GM12864 (cell line): ENCODE measurements at regions not wholly inside any gene's neighbourhood (a gene's known extent, or its start where the extent isn't known, plus 50 kb on each side); places are given as distances from the start of the nearest gene placed in this dataset.

ENCODE experiments used
- DNase-seq: peaks from one replicate; pipeline ENCODE4 v3.0.0-alpha.2; 2011; ENCODE audit warnings: low read depth
- H3K4me3 ChIP-seq: 2 replicates; pipeline ENCODE4 v1.5.1; 2011; ENCODE audit warnings: mild to moderate bottlenecking, low read depth, low read length, control low read depth
- TF ChIP-seq, protein P1 (sequence below): IDR thresholded peaks from 2 replicates; pipeline ENCODE4 v1.5.1; 2011; ENCODE audit warnings: low read depth, mild to moderate bottlenecking, moderate library complexity, low read length, control low read depth, inconsistent platforms; ENCODE audit errors: missing control alignments

DNA sequence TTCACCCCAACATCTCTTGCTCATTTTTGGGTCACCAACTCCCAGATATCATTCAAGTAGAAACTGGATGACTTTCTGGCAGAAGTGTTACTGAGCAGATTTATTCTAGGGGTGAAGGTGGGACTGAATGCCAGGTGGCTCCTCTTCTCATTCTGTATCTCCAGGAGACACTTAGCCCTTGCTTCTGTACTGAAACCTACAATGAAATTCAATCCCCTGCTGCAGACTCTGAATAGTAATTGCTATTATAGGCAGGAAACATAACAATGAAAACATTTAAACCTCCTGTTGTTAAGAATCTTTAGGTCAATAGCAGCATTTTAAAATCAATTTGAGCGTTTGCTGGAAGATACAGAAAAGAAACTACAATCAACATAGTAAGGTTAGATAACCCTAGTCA, 879.4 kb upstream of the TENM4 start:
- no peak overlapping the region for H3K4me3 ChIP-seq
- TF ChIP-seq, protein P1, sequence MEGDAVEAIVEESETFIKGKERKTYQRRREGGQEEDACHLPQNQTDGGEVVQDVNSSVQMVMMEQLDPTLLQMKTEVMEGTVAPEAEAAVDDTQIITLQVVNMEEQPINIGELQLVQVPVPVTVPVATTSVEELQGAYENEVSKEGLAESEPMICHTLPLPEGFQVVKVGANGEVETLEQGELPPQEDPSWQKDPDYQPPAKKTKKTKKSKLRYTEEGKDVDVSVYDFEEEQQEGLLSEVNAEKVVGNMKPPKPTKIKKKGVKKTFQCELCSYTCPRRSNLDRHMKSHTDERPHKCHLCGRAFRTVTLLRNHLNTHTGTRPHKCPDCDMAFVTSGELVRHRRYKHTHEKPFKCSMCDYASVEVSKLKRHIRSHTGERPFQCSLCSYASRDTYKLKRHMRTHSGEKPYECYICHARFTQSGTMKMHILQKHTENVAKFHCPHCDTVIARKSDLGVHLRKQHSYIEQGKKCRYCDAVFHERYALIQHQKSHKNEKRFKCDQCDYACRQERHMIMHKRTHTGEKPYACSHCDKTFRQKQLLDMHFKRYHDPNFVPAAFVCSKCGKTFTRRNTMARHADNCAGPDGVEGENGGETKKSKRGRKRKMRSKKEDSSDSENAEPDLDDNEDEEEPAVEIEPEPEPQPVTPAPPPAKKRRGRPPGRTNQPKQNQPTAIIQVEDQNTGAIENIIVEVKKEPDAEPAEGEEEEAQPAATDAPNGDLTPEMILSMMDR, result no peak
- DNase-seq, result no peak

DNA sequence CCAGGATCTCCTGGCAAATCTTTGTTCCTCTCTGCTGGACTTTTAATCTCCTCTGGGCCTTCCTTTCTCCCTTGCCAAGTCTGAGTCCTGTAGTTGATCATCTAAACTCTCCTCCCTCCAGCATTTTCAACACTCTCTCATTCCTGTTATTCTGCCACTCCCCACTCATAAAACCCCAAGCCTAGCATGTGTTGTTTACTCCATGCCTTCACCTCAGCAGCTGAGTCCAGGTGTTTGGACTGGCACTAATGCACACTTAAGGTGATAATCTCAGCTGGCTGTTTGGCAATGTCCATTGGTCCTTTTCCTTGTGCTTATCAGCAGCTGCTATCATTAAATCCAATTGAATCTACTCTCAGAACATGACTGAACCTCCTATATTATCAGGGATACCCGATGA, 876.8 kb upstream of the TENM4 start:
- H3K4me3 ChIP-seq, result no peak overlapping the region
- no peak for DNase-seq
- TF ChIP-seq, protein P1, result no peak

DNA sequence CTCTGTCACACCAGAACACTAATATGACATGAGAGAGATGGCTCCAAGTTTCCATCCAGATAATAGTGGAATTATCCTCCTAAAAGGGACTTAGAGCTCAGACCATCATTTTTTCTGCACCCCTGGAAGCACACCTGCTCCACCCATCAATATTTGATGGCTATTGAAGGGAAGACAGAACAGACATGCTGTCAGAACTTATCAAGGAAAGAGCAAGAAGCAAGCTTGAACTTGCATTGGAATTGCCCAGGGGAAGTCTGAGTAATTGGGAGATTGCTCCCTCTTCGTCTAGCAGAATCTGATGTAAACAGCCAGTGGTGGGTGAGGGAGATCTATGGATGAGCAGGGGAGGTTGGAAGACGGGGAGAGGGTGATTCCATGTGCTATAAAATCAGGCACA, 874.4 kb upstream of the TENM4 start:
- H3K4me3 ChIP-seq, result no peak overlapping the region
- TF ChIP-seq, protein P1, result no peak
- DNase-seq, result no peak

DNA sequence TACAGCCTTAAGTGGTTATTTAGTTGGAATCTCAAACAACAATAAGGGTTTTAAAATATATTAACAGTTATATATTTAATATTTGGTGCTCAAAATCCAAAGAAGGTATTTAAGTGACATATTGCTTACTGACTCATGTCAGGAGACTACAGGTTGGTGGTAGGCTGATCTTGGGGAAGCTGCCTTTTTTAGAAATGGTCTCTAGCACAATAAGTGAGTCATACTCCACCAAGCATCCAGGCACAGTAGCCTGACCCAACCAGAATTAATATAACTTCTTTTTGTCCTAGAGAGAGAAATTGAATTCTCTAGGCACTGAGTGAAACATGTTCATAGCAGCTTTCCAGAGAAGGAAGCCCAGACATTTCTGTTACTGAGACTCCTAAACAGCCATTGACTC, 868.5 kb upstream of the TENM4 start:
- no peak overlapping the region for H3K4me3 ChIP-seq
- DNase-seq, result no peak
- TF ChIP-seq, protein P1, result no peak

DNA sequence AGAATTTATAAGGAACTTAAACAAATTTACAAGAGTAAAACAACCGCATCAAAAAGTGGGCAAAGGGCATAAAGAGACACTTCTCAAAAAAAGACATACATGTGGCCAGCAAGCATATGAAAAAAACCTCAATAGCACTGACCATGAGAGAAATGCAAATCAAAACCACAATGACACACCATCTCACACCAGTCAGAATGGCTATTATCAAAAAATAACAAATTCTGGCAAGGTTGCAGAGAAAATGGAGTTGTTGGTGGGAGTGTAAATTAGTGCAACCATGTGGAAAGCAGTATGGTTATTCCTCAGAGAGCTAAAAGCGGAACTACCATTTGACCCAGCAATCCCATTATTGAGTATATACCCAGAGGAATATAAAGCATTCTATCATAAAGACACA, 866.8 kb upstream of the TENM4 start:
- TF ChIP-seq, protein P1, result no peak
- no peak for DNase-seq
- H3K4me3 ChIP-seq, result no peak overlapping the region

DNA sequence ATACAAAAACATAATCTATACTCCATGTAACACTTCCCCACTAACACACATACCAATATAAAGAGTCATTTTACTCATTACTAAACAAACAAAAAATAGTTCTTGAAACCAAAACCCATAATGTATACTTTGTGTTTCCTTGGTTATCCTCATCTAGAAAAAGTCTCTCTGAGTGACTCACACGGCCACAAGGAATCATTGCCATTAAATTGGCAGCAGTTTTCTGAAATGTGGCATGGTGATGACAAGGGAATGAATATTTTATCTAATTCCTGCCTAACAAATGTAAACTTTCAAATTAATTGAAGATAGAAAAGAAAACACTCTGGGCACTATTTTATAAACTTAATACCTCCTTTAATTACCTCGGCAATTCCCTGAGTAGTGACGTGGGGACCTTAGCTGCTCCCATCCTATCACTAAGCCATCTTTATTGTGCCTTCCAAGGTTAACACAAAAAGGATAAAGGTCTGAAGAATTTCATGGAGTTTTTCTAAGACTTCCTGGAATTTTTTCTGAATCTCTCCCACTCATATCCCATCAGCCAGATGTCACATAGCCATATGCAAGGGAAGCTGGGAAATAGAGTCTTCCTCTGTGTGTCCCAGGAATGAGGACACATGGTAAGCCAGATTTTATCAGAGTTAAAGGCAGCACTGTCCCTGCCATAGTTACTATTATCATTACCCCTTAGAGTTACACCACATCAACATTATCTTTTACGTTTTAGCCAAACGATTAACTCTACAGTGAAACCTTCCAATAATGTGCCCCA, 857.2 kb upstream of the TENM4 start:
- H3K4me3 ChIP-seq, result no peak overlapping the region
- TF ChIP-seq, protein P1, result no peak
- DNase-seq, result no peak

DNA sequence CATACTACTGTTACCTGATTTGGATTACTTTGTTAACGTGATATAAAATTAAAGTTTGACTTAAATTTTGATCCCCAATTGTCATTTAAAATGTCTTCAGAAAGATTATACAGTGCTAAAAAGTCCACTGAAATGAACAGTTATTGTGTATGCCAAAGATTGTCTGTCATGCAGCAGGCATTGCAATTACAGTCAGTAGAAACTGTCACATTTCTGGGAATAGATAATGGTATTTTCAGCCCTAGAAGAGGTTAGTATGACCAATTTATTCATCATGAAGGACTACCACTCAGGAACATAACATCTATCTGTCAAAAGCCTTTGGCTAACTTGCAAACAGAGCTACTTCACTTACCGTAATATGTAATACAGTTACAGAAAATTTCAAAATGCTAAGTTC, 852.5 kb upstream of the TENM4 start:
- no peak for DNase-seq
- TF ChIP-seq, protein P1, result no peak
- H3K4me3 ChIP-seq, result no peak overlapping the region
